Hepatocyte (in vitro differentiated cells): ENCODE measurements at regions not wholly inside any gene's neighbourhood (a gene's known extent, or its start where the extent isn't known, plus 50 kb on each side); places are given as distances from the start of the nearest gene placed in this dataset.

Experiments
- DNase-seq: peaks from one replicate; pipeline ENCODE4 v3.0.0-alpha.2; 2016; ENCODE audit warnings: low spot score
- H2AFZ ChIP-seq: fragments of 200-600 bp; sonication (generic); 2 replicates; pipeline ENCODE4 v1.6.0; 2016; ENCODE audit warnings: antibody characterized with exemption, mild to moderate bottlenecking
- H3K27ac ChIP-seq: fragments of 200-600 bp; sonication (generic); 2 replicates; pipeline ENCODE4 v1.5.1; 2016; ENCODE audit warnings: mild to moderate bottlenecking
- H3K27me3 ChIP-seq: fragments of 200-600 bp; sonication (generic); 2 replicates; pipeline ENCODE4 v1.6.1; 2016
- H3K36me3 ChIP-seq: fragments of 200-600 bp; sonication (generic); replicated peaks from 2 replicates; pipeline ENCODE4 v1.5.1; 2016; ENCODE audit warnings: low read depth; ENCODE audit not compliant: insufficient read depth
- H3K4me1 ChIP-seq: fragments of 200-600 bp; sonication (generic); 2 replicates; pipeline ENCODE4 v1.5.1; 2016; ENCODE audit warnings: mild to moderate bottlenecking, moderate library complexity; ENCODE audit not compliant: insufficient read depth
- H3K4me2 ChIP-seq: fragments of 200-600 bp; sonication (generic); 2 replicates; pipeline ENCODE4 v1.6.0; 2016
- H3K4me3 ChIP-seq: fragments of 200-600 bp; sonication (generic); 2 replicates; pipeline ENCODE4 v1.5.1; 2016; ENCODE audit warnings: mild to moderate bottlenecking
- H3K79me2 ChIP-seq: fragments of 200-600 bp; sonication (generic); 2 replicates; pipeline ENCODE4 v1.6.0; 2017; ENCODE audit warnings: mild to moderate bottlenecking
- H3K9me2 ChIP-seq: fragments of 200-600 bp; sonication (generic); replicated peaks from 2 replicates; pipeline ENCODE4 v1.6.0; 2017; ENCODE audit warnings: mild to moderate bottlenecking; ENCODE audit not compliant: insufficient read depth
- H3K9me3 ChIP-seq: fragments of 200-600 bp; sonication (generic); 2 replicates; pipeline ENCODE4 v1.5.1; 2016; ENCODE audit warnings: low read depth, mild to moderate bottlenecking
- H4K20me1 ChIP-seq: fragments of 200-600 bp; sonication (generic); 2 replicates; pipeline ENCODE4 v1.6.0; 2016; ENCODE audit warnings: mild to moderate bottlenecking; ENCODE audit not compliant: insufficient read depth, poor library complexity, severe bottlenecking
- CTCF ChIP-seq: fragments of 200-600 bp; sonication (generic); IDR thresholded peaks from 2 replicates; pipeline ENCODE4 v1.5.1; 2016; ENCODE audit warnings: antibody characterized with exemption, mild to moderate bottlenecking; ENCODE audit not compliant: poor library complexity
- EZH2 ChIP-seq: fragments of 200-600 bp; sonication (generic); IDR thresholded peaks from 2 replicates; pipeline ENCODE4 v1.6.1; 2016; ENCODE audit warnings: antibody characterized with exemption, mild to moderate bottlenecking, borderline replicate concordance
- EZH2phosphoT487 ChIP-seq: fragments of 200-600 bp; sonication (generic); IDR thresholded peaks from one replicate; pipeline ENCODE4 v1.6.1; 2018; ENCODE audit warnings: antibody characterized with exemption, mild to moderate bottlenecking, low read depth, moderate library complexity; ENCODE audit not compliant: unreplicated experiment, severe bottlenecking
- WGBS: methylation state at CpG from one replicate; pipeline ENCODE4 v1.1.6; 2016; ENCODE audit warnings: low lambda C conversion rate; ENCODE audit errors: missing lambda C conversion rate; 5-methylcytosine and 5-hydroxymethylcytosine counted together

- Histone ChIP-seq H3K4me3 (no peak overlapping the region), H3K9me3 (no peaks in the 10 kb centered on the region), H3K4me1 (no peaks in the 10 kb centered on the region), H3K79me2 (no peaks in the 10 kb centered on the region), H3K27ac (no peak overlapping the region), H3K9me2 (no peaks in the 10 kb centered on the region), H3K27me3 (no peaks in the 10 kb centered on the region), H2AFZ (no peak overlapping the region), H4K20me1 (no peaks in the 10 kb centered on the region), H3K4me2 (no peak overlapping the region), H3K36me3 (no peaks in the 10 kb centered on the region)
- no peak for DNase-seq
- WGBS, result 69% methylated on average over 3 of the region's 3 CpGs
- no peak for TF ChIP-seq CTCF
- TF ChIP-seq EZH2, result no peak
Measured at GRCh38 chr1:177444997-177445746, 274.4 kb downstream of the BRINP2 start.

- H3K79me2 ChIP-seq, result no peaks in the 10 kb centered on the region
- WGBS, result 92% methylated on average over 3 of the region's 3 CpGs
- no peaks in the 10 kb centered on the region for H3K27me3 ChIP-seq
- DNase-seq, result no peak
- TF ChIP-seq EZH2 (no peak), CTCF (no peak), EZH2phosphoT487 (no peak)
- H4K20me1 ChIP-seq, result no peaks in the 10 kb centered on the region
- H3K27ac ChIP-seq, result no peak overlapping the region
- no peaks in the 10 kb centered on the region for H3K9me3 ChIP-seq
- no peaks in the 10 kb centered on the region for H3K9me2 ChIP-seq
- no peak overlapping the region for H2AFZ ChIP-seq
- H3K4me3 ChIP-seq, result no peak overlapping the region
- H3K4me2 ChIP-seq, result no peak overlapping the region
- no peaks in the 10 kb centered on the region for H3K36me3 ChIP-seq
- no peaks in the 10 kb centered on the region for H3K4me1 ChIP-seq
Measured at GRCh38 chr1:177443003-177443402, 272.2 kb downstream of the BRINP2 start.

- no peak for DNase-seq
- H3K27me3 ChIP-seq, result no peaks in the 10 kb centered on the region
- no peak overlapping the region for H3K4me3 ChIP-seq
- H3K4me2 ChIP-seq, result no peak overlapping the region
- no peaks in the 10 kb centered on the region for H3K9me3 ChIP-seq
- no peaks in the 10 kb centered on the region for H3K79me2 ChIP-seq
- no peaks in the 10 kb centered on the region for H3K36me3 ChIP-seq
- 30% methylated on average over 6 of the region's 6 CpGs for WGBS
- H3K9me2 ChIP-seq, result no peaks in the 10 kb centered on the region
- H3K4me1 ChIP-seq, result no peaks in the 10 kb centered on the region
- no peak overlapping the region for H2AFZ ChIP-seq
- H3K27ac ChIP-seq, result no peak overlapping the region
- H4K20me1 ChIP-seq, result no peaks in the 10 kb centered on the region
- TF ChIP-seq EZH2 (no peak), EZH2phosphoT487 (no peak), CTCF (no peak)
Measured at GRCh38 chr1:177442584-177442983, 271.8 kb downstream of the BRINP2 start.

GRCh38 chr1:177441281-177441680 lies 270.5 kb downstream of the BRINP2 start:
- no peaks in the 10 kb centered on the region for H3K4me1 ChIP-seq

More at GRCh38 chr1:177441281-177441680, 270.5 kb downstream of the BRINP2 start:
- no peak overlapping the region for H3K27ac ChIP-seq
- no peak for DNase-seq
- H4K20me1 ChIP-seq, result no peaks in the 10 kb centered on the region
- H3K4me2 ChIP-seq, result no peak overlapping the region
- H2AFZ ChIP-seq, result no peak overlapping the region
- 69% methylated on average over 1 of the region's 1 CpG for WGBS
- H3K9me2 ChIP-seq, result no peaks in the 10 kb centered on the region
- no peaks in the 10 kb centered on the region for H3K79me2 ChIP-seq
- H3K4me3 ChIP-seq, result no peak overlapping the region
- TF ChIP-seq EZH2, result no peak
- no peak for TF ChIP-seq EZH2phosphoT487
- no peak for TF ChIP-seq CTCF
- no peaks in the 10 kb centered on the region for H3K36me3 ChIP-seq
- no peaks in the 10 kb centered on the region for H3K9me3 ChIP-seq
- no peaks in the 10 kb centered on the region for H3K27me3 ChIP-seq
